Calu3 (cell line): ENCODE measurements at regions not wholly inside any gene's neighbourhood (a gene's known extent, or its start where the extent isn't known, plus 50 kb on each side); places are given as distances from the start of the nearest gene placed in this dataset.
A peak's percentile ranks its signal among the peaks of the same experiment; 100 is the strongest.

Experiments used
- BruUV-seq: library from RNA; stranded (reverse); fragments of 400-500 nt; replicated peaks from 2 replicates; lab custom pipeline; 2021; lab: Mats Ljungman, UMichigan
- CTCF ChIA-PET: fragments of 300-600 bp; sonication (Branson Sonifier 250); formaldehyde crosslinking; loops from one replicate; lab custom pipeline; 2022; ENCODE audit warnings: antibody characterized with exemption; lab: Charles Lee
- DNase-seq: peaks from one replicate; pipeline ENCODE4 v3.0.0; 2022
- H3K27ac Mint-ChIP-seq: one replicate; pipeline ENCODE4 v1.8.0; 2022; ENCODE audit warnings: mixed read lengths; ENCODE audit not compliant: unreplicated experiment
- H3K27me3 Mint-ChIP-seq: one replicate; pipeline ENCODE4 v1.8.0; 2022; ENCODE audit warnings: mixed read lengths; ENCODE audit not compliant: unreplicated experiment
- H3K36me3 Mint-ChIP-seq: one replicate; pipeline ENCODE4 v1.8.0; 2022; ENCODE audit warnings: mild to moderate bottlenecking, moderate library complexity, mixed read lengths; ENCODE audit not compliant: insufficient read depth, unreplicated experiment
- H3K4me1 Mint-ChIP-seq: one replicate; pipeline ENCODE4 v1.8.0; 2022; ENCODE audit warnings: mild to moderate bottlenecking, low read depth, mixed read lengths; ENCODE audit not compliant: unreplicated experiment
- H3K4me3 Mint-ChIP-seq: one replicate; pipeline ENCODE4 v1.8.0; 2022; ENCODE audit warnings: mild to moderate bottlenecking, low read depth, moderate library complexity, mixed read lengths; ENCODE audit not compliant: unreplicated experiment
- H3K9me3 Mint-ChIP-seq: one replicate; pipeline ENCODE4 v1.8.0; 2022; ENCODE audit warnings: low read depth, mixed read lengths; ENCODE audit not compliant: unreplicated experiment
- intact Hi-C: fragments of 100-400 bp; cut with micrococcal nuclease; formaldehyde crosslinking; loops from one replicate; pipeline ENCODE4 v1.10.0; 2022; ENCODE audit not compliant: unreplicated experiment
- TF ChIP-seq, protein P1 (sequence below): fragments of 200-600 bp; IDR thresholded peaks from one replicate; pipeline ENCODE4 v1.8.0; 2022; ENCODE audit warnings: antibody characterized with exemption; ENCODE audit not compliant: unreplicated experiment

DNA sequence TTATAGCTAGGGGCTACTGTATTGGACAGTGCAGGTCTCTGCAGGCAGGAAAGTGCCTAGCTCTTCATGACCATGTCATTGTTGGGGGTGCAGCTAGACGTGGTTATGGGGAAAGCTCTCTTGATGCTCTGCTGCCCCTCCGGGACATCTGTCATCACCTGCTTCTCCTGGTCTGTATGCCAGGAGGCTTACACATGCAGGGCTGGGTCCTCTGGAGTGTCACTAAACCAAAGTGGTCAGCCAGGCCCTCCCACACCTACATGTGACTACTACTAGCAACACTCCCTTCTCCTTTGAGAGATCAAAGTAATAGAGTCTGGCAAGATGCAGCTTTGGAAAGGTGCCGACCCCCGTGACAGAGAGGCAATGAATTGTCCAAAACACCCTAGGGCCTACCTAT, 98.5 kb downstream of the SST start:
- CTCF ChIA-PET, result no interaction called here
- no peaks in the 10 kb centered on the region for H3K27me3 Mint-ChIP-seq
- BruUV-seq, result no TSS peak
- DNase-seq, result no peak
- no peak overlapping the region for H3K27ac Mint-ChIP-seq
- TF ChIP-seq, protein P1, sequence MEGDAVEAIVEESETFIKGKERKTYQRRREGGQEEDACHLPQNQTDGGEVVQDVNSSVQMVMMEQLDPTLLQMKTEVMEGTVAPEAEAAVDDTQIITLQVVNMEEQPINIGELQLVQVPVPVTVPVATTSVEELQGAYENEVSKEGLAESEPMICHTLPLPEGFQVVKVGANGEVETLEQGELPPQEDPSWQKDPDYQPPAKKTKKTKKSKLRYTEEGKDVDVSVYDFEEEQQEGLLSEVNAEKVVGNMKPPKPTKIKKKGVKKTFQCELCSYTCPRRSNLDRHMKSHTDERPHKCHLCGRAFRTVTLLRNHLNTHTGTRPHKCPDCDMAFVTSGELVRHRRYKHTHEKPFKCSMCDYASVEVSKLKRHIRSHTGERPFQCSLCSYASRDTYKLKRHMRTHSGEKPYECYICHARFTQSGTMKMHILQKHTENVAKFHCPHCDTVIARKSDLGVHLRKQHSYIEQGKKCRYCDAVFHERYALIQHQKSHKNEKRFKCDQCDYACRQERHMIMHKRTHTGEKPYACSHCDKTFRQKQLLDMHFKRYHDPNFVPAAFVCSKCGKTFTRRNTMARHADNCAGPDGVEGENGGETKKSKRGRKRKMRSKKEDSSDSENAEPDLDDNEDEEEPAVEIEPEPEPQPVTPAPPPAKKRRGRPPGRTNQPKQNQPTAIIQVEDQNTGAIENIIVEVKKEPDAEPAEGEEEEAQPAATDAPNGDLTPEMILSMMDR, result no peak
- intact Hi-C loops, result no loop called here
- H3K36me3 Mint-ChIP-seq, result peaks cover 5% of the 10 kb centered on the region
- peaks cover 28% of the 10 kb centered on the region for H3K4me1 Mint-ChIP-seq
- no peaks in the 10 kb centered on the region for H3K9me3 Mint-ChIP-seq
- no peak overlapping the region for H3K4me3 Mint-ChIP-seq

DNA sequence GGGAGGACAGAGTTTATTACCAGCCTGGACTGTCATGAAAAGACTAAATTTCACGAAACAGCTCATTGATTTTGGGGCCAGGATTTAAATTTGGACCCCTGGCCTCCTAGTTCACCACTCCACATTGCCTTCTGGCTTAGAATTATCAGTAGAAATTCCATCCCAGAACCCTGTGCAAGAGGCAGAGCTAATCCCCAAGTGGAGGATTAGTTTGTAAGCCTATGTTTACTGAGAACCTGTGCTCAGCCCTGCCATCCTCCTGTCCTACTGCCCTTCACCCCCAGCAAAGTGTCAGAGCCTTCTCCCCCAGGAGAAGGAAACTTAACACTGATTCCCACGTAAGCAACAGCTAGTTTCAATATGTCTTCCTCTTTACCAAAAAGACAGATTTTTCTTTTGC, 99.4 kb downstream of the SST start:
- no TSS peak for BruUV-seq

DNA sequence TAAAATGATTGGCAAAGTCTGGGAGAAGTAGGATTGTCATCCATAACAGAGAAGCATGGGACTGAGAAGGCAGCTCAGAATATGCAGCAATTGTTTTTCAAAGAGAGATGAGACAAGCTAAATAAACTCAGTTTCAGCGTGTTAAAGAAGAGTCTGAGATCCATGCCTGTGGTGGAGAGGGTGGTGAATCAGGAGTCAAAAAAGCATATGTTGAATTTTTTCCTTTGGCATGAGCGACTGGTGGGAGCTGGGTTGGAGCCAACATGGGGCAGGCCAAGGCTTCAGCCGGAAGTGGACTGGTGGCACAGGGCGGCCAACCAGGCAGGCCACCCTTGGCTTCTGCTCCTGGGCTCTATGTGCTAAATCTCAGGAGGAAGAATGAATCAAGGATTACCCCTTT, 102.0 kb downstream of the SST start:
- DNase-seq, result peak; percentile 28
- Mint-ChIP-seq H3K27me3 (no peaks in the 10 kb centered on the region), H3K4me3 (peak overlapping the region; percentile 11), H3K9me3 (no peaks in the 10 kb centered on the region), H3K27ac (peak overlapping the region; percentile 35), H3K4me1 (peaks cover 35% of the 10 kb centered on the region), H3K36me3 (peaks cover 5% of the 10 kb centered on the region)
- no TSS peak for BruUV-seq
- CTCF ChIA-PET, result interaction anchor here (0.6 to 1.2 kb wide), 6 partner anchors 42 to 454 kb away, joined by 3 to 8 read pairs (median 3); no protein-coding TSS in a partner anchor
- TF ChIP-seq, protein P1, result no peak
- intact Hi-C loops, result loop anchor here (5.0 kb wide), 1 partner anchor 109 kb away; no protein-coding TSS in a partner anchor

More for the DNA sequence above, 99.4 kb downstream of the SST start:
- TF ChIP-seq, protein P1, result no peak
- Mint-ChIP-seq H3K4me1 (peaks cover 35% of the 10 kb centered on the region), H3K9me3 (no peaks in the 10 kb centered on the region), H3K27ac (no peak overlapping the region), H3K4me3 (no peak overlapping the region), H3K36me3 (peaks cover 5% of the 10 kb centered on the region), H3K27me3 (no peaks in the 10 kb centered on the region)
- CTCF ChIA-PET, result no interaction called here
- intact Hi-C loops, result no loop called here
- DNase-seq, result no peak

DNA sequence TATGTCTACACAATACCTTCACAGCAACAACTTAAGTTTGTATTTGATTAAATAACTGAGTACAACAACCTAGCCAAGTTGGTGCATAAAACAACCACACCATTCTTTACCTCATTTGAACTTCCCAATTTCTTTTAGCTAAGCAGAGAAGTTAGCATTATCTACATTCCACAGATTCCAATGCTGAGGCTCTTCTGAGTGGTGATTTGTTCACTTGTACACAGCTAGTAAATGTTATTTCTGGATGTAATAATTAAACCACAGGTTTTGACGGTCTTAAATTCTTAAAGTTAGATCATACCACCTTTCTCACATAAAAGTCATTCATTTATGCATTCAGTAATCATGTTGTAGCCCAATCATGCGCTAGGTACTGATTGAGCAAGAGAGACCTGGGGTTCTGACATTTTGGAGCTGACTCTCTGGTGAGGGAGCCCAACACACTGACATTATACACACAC, 102.5 kb downstream of the SST start:
- Mint-ChIP-seq H3K9me3 (no peaks in the 10 kb centered on the region), H3K4me3 (peak overlapping the region; percentile 11), H3K36me3 (peaks cover 5% of the 10 kb centered on the region), H3K27ac (peak overlapping the region; percentile 35), H3K27me3 (no peaks in the 10 kb centered on the region), H3K4me1 (peaks cover 35% of the 10 kb centered on the region)
- CTCF ChIA-PET, result interaction anchor here (0.6 to 1.2 kb wide), 6 partner anchors 43 to 454 kb away, joined by 3 to 8 read pairs (median 3); no protein-coding TSS in a partner anchor
- TF ChIP-seq, protein P1, result no peak
- BruUV-seq, result no TSS peak
- DNase-seq, result peak; percentile 26
- intact Hi-C loops, result loop anchor here (5.0 kb wide), 1 partner anchor 110 kb away; no protein-coding TSS in a partner anchor
